ENCODE measurements at regions not wholly inside any gene's neighbourhood (a gene's known extent, or its start where the extent isn't known, plus 50 kb on each side); places are given as distances from the start of the nearest gene placed in this dataset.

- ATAC-seq: peak; percentile 70
- TF ChIP-seq SNAI2 (CRISPR knock-in tag; IDR thresholded peaks at IDR 0.05) (no peak), TCF4 (CRISPR knock-in tag; IDR thresholded peaks at IDR 0.05; ENCODE audit: borderline replicate concordance) (no peak), GLIS3 (CRISPR knock-in tag; IDR thresholded peaks at IDR 0.05) (no peak), CSDC2 (CRISPR knock-in tag; IDR thresholded peaks at IDR 0.05) (no peak), BACH2 (CRISPR knock-in tag; IDR thresholded peaks at IDR 0.05; ENCODE audit: borderline replicate concordance) (no peak), PPARA (CRISPR knock-in tag; IDR thresholded peaks at IDR 0.05; ENCODE audit: borderline replicate concordance) (no peak), ZC3H10 (CRISPR knock-in tag; IDR thresholded peaks at IDR 0.05) (no peak)
- TF ChIP-seq, protein P1, sequence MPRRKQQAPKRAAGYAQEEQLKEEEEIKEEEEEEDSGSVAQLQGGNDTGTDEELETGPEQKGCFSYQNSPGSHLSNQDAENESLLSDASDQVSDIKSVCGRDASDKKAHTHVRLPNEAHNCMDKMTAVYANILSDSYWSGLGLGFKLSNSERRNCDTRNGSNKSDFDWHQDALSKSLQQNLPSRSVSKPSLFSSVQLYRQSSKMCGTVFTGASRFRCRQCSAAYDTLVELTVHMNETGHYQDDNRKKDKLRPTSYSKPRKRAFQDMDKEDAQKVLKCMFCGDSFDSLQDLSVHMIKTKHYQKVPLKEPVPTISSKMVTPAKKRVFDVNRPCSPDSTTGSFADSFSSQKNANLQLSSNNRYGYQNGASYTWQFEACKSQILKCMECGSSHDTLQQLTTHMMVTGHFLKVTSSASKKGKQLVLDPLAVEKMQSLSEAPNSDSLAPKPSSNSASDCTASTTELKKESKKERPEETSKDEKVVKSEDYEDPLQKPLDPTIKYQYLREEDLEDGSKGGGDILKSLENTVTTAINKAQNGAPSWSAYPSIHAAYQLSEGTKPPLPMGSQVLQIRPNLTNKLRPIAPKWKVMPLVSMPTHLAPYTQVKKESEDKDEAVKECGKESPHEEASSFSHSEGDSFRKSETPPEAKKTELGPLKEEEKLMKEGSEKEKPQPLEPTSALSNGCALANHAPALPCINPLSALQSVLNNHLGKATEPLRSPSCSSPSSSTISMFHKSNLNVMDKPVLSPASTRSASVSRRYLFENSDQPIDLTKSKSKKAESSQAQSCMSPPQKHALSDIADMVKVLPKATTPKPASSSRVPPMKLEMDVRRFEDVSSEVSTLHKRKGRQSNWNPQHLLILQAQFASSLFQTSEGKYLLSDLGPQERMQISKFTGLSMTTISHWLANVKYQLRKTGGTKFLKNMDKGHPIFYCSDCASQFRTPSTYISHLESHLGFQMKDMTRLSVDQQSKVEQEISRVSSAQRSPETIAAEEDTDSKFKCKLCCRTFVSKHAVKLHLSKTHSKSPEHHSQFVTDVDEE (CRISPR knock-in tag; IDR thresholded peaks at IDR 0.05): no peak
- TF ChIP-seq, protein P2, sequence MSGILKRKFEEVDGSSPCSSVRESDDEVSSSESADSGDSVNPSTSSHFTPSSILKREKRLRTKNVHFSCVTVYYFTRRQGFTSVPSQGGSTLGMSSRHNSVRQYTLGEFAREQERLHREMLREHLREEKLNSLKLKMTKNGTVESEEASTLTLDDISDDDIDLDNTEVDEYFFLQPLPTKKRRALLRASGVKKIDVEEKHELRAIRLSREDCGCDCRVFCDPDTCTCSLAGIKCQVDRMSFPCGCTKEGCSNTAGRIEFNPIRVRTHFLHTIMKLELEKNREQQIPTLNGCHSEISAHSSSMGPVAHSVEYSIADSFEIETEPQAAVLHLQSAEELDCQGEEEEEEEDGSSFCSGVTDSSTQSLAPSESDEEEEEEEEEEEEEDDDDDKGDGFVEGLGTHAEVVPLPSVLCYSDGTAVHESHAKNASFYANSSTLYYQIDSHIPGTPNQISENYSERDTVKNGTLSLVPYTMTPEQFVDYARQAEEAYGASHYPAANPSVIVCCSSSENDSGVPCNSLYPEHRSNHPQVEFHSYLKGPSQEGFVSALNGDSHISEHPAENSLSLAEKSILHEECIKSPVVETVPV (CRISPR knock-in tag; IDR thresholded peaks at IDR 0.05): no peak
These were observed 100.1 kb upstream of the RBPJ start for GRCh38 chr4:26220696-26221095.

GRCh38 chr4:26223155-26223554 lies 97.7 kb upstream of the RBPJ start:
- ATAC-seq: no peak
- TF ChIP-seq OSR1 (CRISPR knock-in tag; IDR thresholded peaks at IDR 0.05) (no peak), BACH2 (CRISPR knock-in tag; IDR thresholded peaks at IDR 0.05; ENCODE audit: borderline replicate concordance) (no peak), ISL1 (CRISPR knock-in tag; IDR thresholded peaks at IDR 0.05) (no peak), TCF4 (CRISPR knock-in tag; IDR thresholded peaks at IDR 0.05; ENCODE audit: borderline replicate concordance) (no peak), RARB (CRISPR knock-in tag; IDR thresholded peaks at IDR 0.05) (no peak), ZFP3 (CRISPR knock-in tag; IDR thresholded peaks at IDR 0.05) (no peak), ZNF70 (CRISPR knock-in tag; IDR thresholded peaks at IDR 0.05) (no peak), ZNF565 (CRISPR knock-in tag; conservative IDR thresholded peaks at IDR 0.05; ENCODE audit: low read depth) (no peak), GLIS3 (CRISPR knock-in tag; IDR thresholded peaks at IDR 0.05) (no peak), ZC3H10 (CRISPR knock-in tag; IDR thresholded peaks at IDR 0.05) (no peak), SNAI2 (CRISPR knock-in tag; IDR thresholded peaks at IDR 0.05) (no peak)
- TF ChIP-seq, protein P1 (CRISPR knock-in tag; IDR thresholded peaks at IDR 0.05): no peak
- TF ChIP-seq, protein P2 (CRISPR knock-in tag; IDR thresholded peaks at IDR 0.05): no peak
- TF ChIP-seq, protein P3, sequence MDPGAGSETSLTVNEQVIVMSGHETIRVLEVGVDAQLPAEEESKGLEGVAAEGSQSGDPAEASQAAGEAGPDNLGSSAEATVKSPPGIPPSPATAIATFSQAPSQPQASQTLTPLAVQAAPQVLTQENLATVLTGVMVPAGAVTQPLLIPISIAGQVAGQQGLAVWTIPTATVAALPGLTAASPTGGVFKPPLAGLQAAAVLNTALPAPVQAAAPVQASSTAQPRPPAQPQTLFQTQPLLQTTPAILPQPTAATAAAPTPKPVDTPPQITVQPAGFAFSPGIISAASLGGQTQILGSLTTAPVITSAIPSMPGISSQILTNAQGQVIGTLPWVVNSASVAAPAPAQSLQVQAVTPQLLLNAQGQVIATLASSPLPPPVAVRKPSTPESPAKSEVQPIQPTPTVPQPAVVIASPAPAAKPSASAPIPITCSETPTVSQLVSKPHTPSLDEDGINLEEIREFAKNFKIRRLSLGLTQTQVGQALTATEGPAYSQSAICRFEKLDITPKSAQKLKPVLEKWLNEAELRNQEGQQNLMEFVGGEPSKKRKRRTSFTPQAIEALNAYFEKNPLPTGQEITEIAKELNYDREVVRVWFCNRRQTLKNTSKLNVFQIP (CRISPR knock-in tag; IDR thresholded peaks at IDR 0.05; ENCODE audit: borderline replicate concordance, low read depth): no peak

DNA sequence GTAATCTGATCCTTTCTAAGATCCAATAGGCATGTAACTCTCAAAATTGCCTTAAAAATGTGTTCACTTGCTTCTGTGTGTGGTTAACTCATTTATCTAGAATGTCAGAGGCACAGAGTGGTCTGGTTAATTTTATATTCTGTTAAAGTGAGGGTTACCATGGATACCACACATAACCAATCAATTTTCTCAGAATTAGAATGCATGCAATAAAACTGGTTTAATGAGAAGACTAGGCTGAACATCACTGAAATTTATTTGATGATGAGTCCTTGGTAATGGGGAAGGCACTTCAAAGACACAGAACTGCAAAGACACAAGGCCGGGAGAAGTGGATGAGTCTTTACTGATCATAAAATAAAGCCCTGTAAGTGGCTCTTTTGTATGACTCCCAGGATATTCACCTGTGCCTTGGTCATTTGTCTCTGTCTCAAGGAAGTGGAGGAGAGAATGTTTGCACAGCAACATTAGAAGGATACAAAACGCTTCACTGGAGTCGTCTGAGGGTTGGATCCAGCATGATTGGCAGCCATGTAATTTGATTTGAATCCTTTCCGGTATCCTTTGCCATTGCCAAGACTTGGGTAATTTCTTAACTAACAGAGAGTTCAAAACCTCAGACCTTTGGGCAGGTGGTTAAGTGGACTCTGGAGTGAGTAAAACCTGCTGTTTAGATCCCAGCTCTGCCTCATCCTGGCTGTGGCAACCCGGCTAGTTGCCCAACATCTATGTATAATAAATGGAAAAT lies 94.0 kb upstream of the RBPJ start:
- peak; percentile 59 for ATAC-seq
- no peak for TF ChIP-seq PPARA (CRISPR knock-in tag; IDR thresholded peaks at IDR 0.05; ENCODE audit: borderline replicate concordance)
